Karpas-422 (cell line): ENCODE measurements at regions not wholly inside any gene's neighbourhood (a gene's known extent, or its start where the extent isn't known, plus 50 kb on each side); places are given as distances from the start of the nearest gene placed in this dataset.

Experiments used
- DNase-seq: peaks from one replicate; pipeline ENCODE4 v3.0.0-alpha.2; 2015
- H2AFZ ChIP-seq: fragments of 200-600 bp; sonication (generic); 2 replicates; pipeline ENCODE4 v1.6.1; 2014; ENCODE audit warnings: antibody characterized with exemption, low read length, mixed read lengths
- H3K27ac ChIP-seq: fragments of 200-600 bp; sonication (generic); 2 replicates; pipeline ENCODE4 v1.5.1; 2014; ENCODE audit warnings: mild to moderate bottlenecking, low read length, moderate library complexity
- H3K27me3 ChIP-seq: fragments of 200-600 bp; sonication (generic); 2 replicates; pipeline ENCODE4 v1.6.1; 2014; ENCODE audit warnings: low read length, mixed read lengths
- H3K36me3 ChIP-seq: fragments of 200-600 bp; sonication (generic); 2 replicates; pipeline ENCODE4 v1.6.1; 2014; ENCODE audit warnings: low read length, mixed read lengths; ENCODE audit not compliant: insufficient read depth
- H3K4me1 ChIP-seq: fragments of 200-600 bp; sonication (generic); 2 replicates; pipeline ENCODE4 v1.6.1; 2014; ENCODE audit warnings: mild to moderate bottlenecking, low read length, mixed read lengths
- H3K4me2 ChIP-seq: fragments of 200-600 bp; sonication (generic); 2 replicates; pipeline ENCODE4 v1.6.1; 2014; ENCODE audit warnings: low read length, low read depth, mild to moderate bottlenecking; ENCODE audit not compliant: poor library complexity, severe bottlenecking
- H3K4me3 ChIP-seq: fragments of 200-600 bp; sonication (generic); 2 replicates; pipeline ENCODE4 v1.5.1; 2014; ENCODE audit warnings: mild to moderate bottlenecking, antibody characterized with exemption, low read length, mixed read lengths
- H3K79me2 ChIP-seq: fragments of 200-600 bp; sonication (generic); 2 replicates; pipeline ENCODE4 v1.6.1; 2014; ENCODE audit warnings: mild to moderate bottlenecking, low read length, mixed read lengths
- H3K9ac ChIP-seq: fragments of 200-600 bp; sonication (generic); 2 replicates; pipeline ENCODE4 v1.6.0; 2014; ENCODE audit warnings: low read length
- H3K9me2 ChIP-seq: fragments of 200-600 bp; sonication (generic), shearing (Covaris generic); replicated peaks from 2 replicates; pipeline ENCODE4 v1.6.0; 2014; ENCODE audit warnings: mild to moderate bottlenecking, low read length, moderate library complexity; ENCODE audit not compliant: insufficient read depth
- H3K9me3 ChIP-seq: fragments of 300-700, 200-600 bp; sonication (generic); 2 replicates; pipeline ENCODE4 v1.6.1; 2014; ENCODE audit warnings: low read length, mixed read lengths
- H4K20me1 ChIP-seq: fragments of 200-600 bp; sonication (generic); 2 replicates; pipeline ENCODE4 v1.6.1; 2014; ENCODE audit warnings: mild to moderate bottlenecking, antibody characterized with exemption, low read length, low read depth; ENCODE audit not compliant: insufficient read depth

DNA sequence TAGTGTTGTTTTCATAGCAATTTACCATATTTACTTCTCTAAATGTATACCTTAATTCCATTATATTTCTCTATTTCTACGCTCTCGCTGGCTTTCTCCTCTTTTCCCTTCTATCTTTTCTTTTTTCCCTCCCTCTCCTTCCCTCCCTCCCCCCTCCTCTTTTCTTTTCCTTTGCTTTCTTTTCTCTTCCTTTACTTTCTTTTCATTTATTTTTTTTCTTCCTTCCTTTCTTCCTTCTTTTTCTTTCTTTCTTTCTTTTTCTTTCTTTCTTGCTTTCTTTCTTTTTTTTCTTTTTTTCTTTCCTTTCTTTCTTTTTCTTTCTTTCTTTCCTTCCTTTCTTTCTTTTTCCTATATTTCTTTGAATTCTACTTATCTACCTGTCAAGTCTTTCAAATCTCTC lies 533.0 kb upstream of the POT1 start:
- Histone ChIP-seq H3K9ac (no peak overlapping the region), H3K4me3 (no peak overlapping the region), H3K27ac (no peak overlapping the region), H3K36me3 (no peaks in the 10 kb centered on the region), H4K20me1 (no peaks in the 10 kb centered on the region), H3K4me2 (no peak overlapping the region), H3K27me3 (no peaks in the 10 kb centered on the region), H3K79me2 (no peaks in the 10 kb centered on the region), H2AFZ (no peak overlapping the region), H3K9me3 (peaks cover 29% of the 10 kb centered on the region), H3K9me2 (no peaks in the 10 kb centered on the region), H3K4me1 (no peaks in the 10 kb centered on the region)
- no peak for DNase-seq

DNA sequence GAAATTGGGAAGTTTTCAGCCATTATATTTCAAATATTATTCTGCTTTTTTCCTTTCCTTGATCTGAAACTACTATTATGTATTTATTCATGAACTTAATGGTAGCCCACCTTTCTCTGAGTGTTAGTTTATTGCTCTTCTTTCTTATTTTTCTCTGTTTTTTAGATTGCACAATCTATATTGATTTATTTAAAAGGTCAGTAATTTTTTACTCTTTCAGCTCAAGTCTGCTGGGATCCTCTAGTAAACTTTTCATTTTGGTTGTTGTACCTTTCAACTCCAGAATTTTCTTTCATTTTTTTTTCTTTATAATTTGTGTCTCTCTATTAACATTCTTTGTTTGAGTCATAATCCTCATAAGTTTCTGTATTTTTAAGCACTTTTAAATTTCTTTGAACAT lies 529.4 kb upstream of the POT1 start:
- Histone ChIP-seq H3K9ac (no peak overlapping the region), H3K9me3 (peaks cover 25% of the 10 kb centered on the region), H2AFZ (no peak overlapping the region), H3K79me2 (no peaks in the 10 kb centered on the region), H3K9me2 (no peaks in the 10 kb centered on the region), H3K4me1 (no peaks in the 10 kb centered on the region), H3K27me3 (no peaks in the 10 kb centered on the region), H3K36me3 (no peaks in the 10 kb centered on the region), H3K27ac (no peak overlapping the region), H3K4me3 (no peak overlapping the region), H4K20me1 (no peaks in the 10 kb centered on the region), H3K4me2 (no peak overlapping the region)
- DNase-seq = no peak

DNA sequence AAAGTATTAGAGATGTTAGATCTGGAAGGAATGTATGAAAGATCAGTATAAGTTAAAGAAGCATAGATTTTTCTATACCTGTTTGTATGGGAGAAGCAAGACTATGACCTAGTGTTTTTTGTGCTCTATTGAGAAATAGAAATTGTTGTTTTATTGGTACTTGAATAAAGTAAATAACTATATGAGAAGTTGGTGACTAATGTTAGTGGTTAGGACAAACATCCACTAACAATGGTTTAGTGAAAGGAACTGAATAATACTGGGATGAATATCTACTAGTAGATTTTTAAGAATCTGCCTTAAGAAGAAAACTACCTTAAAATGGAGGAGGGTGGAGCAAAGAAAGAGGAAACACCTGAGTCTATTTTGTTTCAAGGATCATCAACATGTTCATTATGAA lies 521.1 kb upstream of the POT1 start:
- DNase-seq = peak; percentile 12
- Histone ChIP-seq H3K9ac (no peak overlapping the region), H3K4me3 (no peak overlapping the region), H3K36me3 (no peaks in the 10 kb centered on the region), H3K4me1 (no peaks in the 10 kb centered on the region), H3K9me2 (no peaks in the 10 kb centered on the region), H3K4me2 (no peak overlapping the region), H4K20me1 (no peaks in the 10 kb centered on the region), H3K9me3 (peaks cover 6% of the 10 kb centered on the region; the same call in 1 of the 2 replicates), H3K79me2 (no peaks in the 10 kb centered on the region), H3K27ac (no peak overlapping the region), H2AFZ (no peak overlapping the region), H3K27me3 (no peaks in the 10 kb centered on the region)

DNA sequence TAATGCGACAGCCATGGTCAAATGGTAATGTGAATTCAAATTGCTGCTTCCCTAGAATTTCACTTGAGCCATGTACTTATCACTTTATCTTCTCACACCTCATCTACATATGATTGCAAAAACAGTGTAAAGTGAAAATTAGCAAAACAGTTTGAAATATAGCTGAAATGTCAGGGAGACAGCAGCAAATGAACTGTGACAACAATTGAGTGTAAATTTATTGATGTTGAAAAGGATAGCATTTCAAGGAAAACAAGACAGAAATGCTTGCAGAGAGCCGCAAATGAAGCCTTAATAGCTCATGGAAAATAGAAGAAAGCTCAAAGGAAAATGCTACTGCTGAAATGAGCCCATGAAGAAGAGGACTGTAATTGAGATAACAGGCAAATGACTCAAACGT lies 516.2 kb upstream of the POT1 start:
- H3K27me3 ChIP-seq = no peaks in the 10 kb centered on the region
- H2AFZ ChIP-seq = no peak overlapping the region
- H3K36me3 ChIP-seq = no peaks in the 10 kb centered on the region
- H3K9ac ChIP-seq = no peak overlapping the region
- H3K9me2 ChIP-seq = no peaks in the 10 kb centered on the region
- H3K4me3 ChIP-seq = no peak overlapping the region
- no peak overlapping the region for H3K4me2 ChIP-seq
- H3K9me3 ChIP-seq = peaks cover 11% of the 10 kb centered on the region
- no peak for DNase-seq
- H3K27ac ChIP-seq = no peak overlapping the region
- no peaks in the 10 kb centered on the region for H3K4me1 ChIP-seq
- H3K79me2 ChIP-seq = no peaks in the 10 kb centered on the region
- no peaks in the 10 kb centered on the region for H4K20me1 ChIP-seq

DNA sequence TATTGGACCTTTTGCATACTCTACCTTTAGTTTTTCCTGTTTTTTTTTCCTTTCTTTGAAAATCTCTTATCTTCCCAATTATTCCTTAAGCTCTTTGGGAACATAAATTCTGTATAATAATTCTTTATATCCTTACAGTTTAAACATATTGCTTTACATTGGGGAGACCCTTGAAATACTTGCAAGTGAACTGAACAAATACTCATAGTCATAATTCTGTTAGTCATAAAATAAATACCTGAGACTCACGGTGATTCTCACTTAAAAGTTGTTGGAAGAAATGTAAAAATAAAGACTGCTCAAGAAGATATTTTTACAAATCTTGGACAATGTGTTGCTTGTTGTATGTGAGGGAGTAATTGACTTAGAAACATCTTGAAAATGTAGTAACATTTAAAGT lies 515.2 kb upstream of the POT1 start:
- H3K9me2 ChIP-seq = no peaks in the 10 kb centered on the region
- no peak overlapping the region for H3K9ac ChIP-seq
- H3K27ac ChIP-seq = no peak overlapping the region
- DNase-seq = no peak
- no peak overlapping the region for H3K4me2 ChIP-seq
- no peaks in the 10 kb centered on the region for H3K79me2 ChIP-seq
- H3K4me3 ChIP-seq = no peak overlapping the region
- H3K36me3 ChIP-seq = no peaks in the 10 kb centered on the region
- H3K4me1 ChIP-seq = no peaks in the 10 kb centered on the region
- H4K20me1 ChIP-seq = no peaks in the 10 kb centered on the region
- H3K27me3 ChIP-seq = no peaks in the 10 kb centered on the region
- peaks cover 14% of the 10 kb centered on the region for H3K9me3 ChIP-seq
- no peak overlapping the region for H2AFZ ChIP-seq

DNA sequence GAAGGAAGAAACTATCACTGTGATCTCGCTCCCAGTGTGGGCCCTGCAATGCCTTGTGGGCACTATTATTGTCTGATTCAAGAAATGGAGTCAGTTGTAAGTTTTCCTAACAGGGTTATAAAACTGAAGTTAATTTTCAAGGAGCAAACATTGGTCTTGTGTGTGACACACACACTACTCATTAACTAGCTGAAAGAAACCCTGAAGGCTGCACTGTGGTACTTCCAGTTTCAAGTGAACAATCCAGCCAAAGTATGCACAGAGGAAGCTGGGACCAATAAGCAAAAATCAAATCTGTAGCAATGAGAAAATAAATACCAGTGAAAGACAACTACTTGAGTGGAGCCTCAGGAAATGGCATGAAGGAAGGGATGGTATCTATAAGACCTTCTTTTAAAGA lies 506.6 kb upstream of the POT1 start:
- no peak for DNase-seq
- H4K20me1 ChIP-seq = no peaks in the 10 kb centered on the region
- peaks cover 17% of the 10 kb centered on the region for H3K9me3 ChIP-seq
- H3K27ac ChIP-seq = no peak overlapping the region
- no peaks in the 10 kb centered on the region for H3K4me1 ChIP-seq
- H3K4me2 ChIP-seq = no peak overlapping the region
- no peaks in the 10 kb centered on the region for H3K36me3 ChIP-seq
- H3K9me2 ChIP-seq = no peaks in the 10 kb centered on the region
- H3K4me3 ChIP-seq = no peak overlapping the region
- no peaks in the 10 kb centered on the region for H3K27me3 ChIP-seq
- H3K9ac ChIP-seq = no peak overlapping the region
- no peak overlapping the region for H2AFZ ChIP-seq
- no peaks in the 10 kb centered on the region for H3K79me2 ChIP-seq

DNA sequence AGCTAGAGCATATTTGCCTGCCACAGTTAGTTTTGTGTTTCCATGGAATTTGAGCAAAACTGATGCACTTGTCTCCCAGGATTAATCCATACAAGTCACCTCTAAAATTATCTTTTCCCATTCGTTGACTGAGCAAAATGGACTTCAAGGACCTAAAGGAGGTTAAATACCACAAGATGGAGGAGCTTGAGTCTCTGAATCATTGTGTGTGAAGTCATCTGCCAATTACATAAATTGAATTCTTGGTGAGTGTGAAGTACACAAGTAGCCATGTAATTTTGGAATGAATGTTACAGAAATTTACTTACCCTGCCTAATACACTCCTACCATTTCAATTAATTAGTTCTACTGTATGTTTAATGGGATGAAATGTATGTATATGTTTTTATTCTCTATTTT lies 501.7 kb upstream of the POT1 start:
- Histone ChIP-seq H3K9me3 (peaks cover 25% of the 10 kb centered on the region), H3K9me2 (no peaks in the 10 kb centered on the region), H3K4me2 (no peak overlapping the region), H3K4me3 (no peak overlapping the region), H3K27me3 (no peaks in the 10 kb centered on the region), H3K27ac (no peak overlapping the region), H3K4me1 (no peaks in the 10 kb centered on the region), H3K36me3 (no peaks in the 10 kb centered on the region), H3K79me2 (no peaks in the 10 kb centered on the region), H4K20me1 (no peaks in the 10 kb centered on the region), H2AFZ (no peak overlapping the region), H3K9ac (no peak overlapping the region)
- DNase-seq = no peak

DNA sequence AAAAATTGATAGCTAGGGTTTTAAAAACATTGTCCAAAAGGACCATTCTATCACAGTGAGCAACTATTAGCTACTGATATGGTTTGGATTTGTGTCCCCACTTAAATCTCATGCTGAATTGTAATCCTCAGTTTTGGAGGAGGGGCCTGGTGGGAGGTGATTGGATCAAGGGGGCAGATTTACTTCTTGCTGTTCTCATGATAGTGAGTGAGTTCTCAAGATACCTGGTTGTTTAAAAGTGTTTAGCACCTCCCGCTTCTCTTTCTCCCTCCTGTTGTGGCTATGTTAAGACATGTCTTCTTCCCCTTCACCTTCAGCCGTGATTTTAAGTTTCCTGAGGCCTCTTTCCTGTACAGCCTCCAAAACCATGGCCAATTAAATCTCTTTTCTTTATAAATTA lies 500.4 kb upstream of the POT1 start:
- DNase-seq = no peak
- Histone ChIP-seq H3K27ac (no peak overlapping the region), H3K36me3 (no peaks in the 10 kb centered on the region), H3K4me3 (no peak overlapping the region), H3K4me1 (no peaks in the 10 kb centered on the region), H4K20me1 (no peaks in the 10 kb centered on the region), H2AFZ (no peak overlapping the region), H3K4me2 (no peak overlapping the region), H3K9me2 (no peaks in the 10 kb centered on the region), H3K27me3 (no peaks in the 10 kb centered on the region), H3K9me3 (peaks cover 36% of the 10 kb centered on the region), H3K79me2 (no peaks in the 10 kb centered on the region), H3K9ac (no peak overlapping the region)

DNA sequence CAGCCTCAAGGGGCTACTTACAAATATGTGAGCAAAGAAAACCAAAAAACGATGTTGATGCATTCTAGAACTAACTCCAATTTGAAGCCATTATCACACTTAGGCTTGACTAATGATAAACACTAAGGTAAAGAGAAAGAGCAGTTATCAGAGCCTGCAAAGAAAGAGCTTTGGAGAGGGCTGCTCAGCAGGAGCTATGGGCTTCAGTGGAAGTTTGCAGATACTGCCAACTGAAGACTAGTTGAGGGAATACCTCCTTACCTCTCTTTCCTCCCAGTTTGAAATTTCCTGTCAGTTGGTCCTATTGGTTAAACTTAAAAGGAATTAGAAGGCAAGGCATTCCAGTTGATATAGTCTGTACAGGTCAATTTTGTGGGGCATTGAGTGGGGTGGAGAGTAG lies 498.1 kb upstream of the POT1 start:
- H3K9me3 ChIP-seq = peaks cover 36% of the 10 kb centered on the region; the same call in 1 of the 2 replicates
- no peak overlapping the region for H3K9ac ChIP-seq
- no peaks in the 10 kb centered on the region for H3K27me3 ChIP-seq
- no peaks in the 10 kb centered on the region for H3K79me2 ChIP-seq
- no peaks in the 10 kb centered on the region for H3K36me3 ChIP-seq
- H3K9me2 ChIP-seq = no peaks in the 10 kb centered on the region
- no peak overlapping the region for H3K4me2 ChIP-seq
- no peaks in the 10 kb centered on the region for H4K20me1 ChIP-seq
- no peak for DNase-seq
- no peaks in the 10 kb centered on the region for H3K4me1 ChIP-seq
- no peak overlapping the region for H3K4me3 ChIP-seq
- no peak overlapping the region for H3K27ac ChIP-seq
- H2AFZ ChIP-seq = no peak overlapping the region
